HG03280 (cell line): ENCODE measurements at regions not wholly inside any gene's neighbourhood (a gene's known extent, or its start where the extent isn't known, plus 50 kb on each side); places are given as distances from the start of the nearest gene placed in this dataset.
"Not testable (repeated sequence)": the region's sequence is repeated elsewhere in the genome, so short reads cannot be mapped to it uniquely, and the experiment has no call there.

ENCODE experiments used
- ATAC-seq: cut with Tn5 transposase; IDR thresholded peaks from one replicate; pipeline ENCODE4 v1.9.1; 2021; ENCODE audit warnings: mild to moderate bottlenecking, moderate library complexity; ENCODE audit not compliant: unreplicated experiment

DNA sequence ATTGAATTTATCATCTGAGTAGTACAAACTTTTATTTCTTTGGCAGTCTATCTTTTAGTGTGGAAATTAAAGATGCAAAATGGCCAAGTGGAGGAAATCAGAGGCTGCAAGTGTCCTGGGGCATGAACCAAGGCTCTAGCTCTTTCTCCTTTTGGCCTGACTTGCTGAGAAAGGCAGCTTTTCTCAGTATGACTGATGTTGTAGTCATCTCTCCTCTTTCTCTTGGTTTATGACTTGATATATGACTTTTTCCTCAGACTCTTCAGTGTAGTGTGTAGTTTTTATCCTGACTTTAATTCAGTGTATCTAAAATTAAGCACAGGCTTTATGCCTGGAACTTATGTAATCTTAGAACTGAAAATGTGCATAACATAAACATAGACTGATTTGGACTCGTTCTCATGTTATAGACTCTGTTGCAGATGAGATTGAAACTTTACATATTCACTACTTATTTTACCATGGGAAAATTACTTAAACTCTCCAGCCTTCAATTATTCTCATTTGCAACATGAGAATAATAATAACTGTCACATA lies 65.7 kb downstream of the SLITRK5 start:
- no peak for ATAC-seq

DNA sequence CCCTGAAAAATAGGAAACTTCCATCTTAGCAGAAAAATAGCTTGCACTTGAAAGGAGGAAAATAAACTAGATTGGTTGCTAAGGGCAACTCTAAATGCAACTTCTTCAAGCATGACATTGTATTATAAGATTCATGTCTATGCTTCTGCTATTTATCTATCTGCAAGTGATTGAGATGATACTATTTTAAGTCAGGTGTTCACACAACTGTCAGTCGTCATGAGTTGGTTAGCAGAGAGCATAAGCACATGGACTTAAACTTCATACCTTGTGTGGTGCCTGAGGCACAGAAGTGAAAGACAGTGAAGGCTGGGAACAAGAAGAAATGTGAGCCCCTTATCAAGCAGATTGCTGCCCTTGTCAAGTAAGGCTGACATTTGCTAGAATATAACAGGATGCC lies 82.9 kb downstream of the SLITRK5 start:
- no peak for ATAC-seq

- no peak for ATAC-seq
Observed at GRCh38 chr13:87769445-87769844, 98.3 kb downstream of the SLITRK5 start.

DNA sequence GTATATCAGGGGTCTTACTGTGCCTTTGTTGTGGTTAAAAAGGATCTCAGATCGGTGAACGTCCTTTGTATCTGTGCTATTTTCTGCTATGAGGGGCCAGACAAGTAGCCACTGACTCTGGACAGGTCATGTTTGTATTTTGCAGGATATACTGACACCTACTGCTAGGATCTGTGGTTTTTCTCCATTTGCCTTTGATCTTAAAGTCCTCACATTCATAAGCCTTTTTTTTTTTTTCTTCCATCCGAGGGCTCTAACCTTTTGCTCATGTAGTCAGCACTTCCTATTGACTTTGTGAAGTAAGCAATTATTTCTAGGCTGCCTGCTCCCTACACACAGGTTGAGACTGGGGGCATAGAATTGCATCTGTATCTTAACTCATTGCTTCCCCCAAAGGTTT lies 106.2 kb downstream of the SLITRK5 start:
- ATAC-seq = no peak

GRCh38 chr13:87778128-87778527 lies 107.0 kb downstream of the SLITRK5 start:
- no peak for ATAC-seq

DNA sequence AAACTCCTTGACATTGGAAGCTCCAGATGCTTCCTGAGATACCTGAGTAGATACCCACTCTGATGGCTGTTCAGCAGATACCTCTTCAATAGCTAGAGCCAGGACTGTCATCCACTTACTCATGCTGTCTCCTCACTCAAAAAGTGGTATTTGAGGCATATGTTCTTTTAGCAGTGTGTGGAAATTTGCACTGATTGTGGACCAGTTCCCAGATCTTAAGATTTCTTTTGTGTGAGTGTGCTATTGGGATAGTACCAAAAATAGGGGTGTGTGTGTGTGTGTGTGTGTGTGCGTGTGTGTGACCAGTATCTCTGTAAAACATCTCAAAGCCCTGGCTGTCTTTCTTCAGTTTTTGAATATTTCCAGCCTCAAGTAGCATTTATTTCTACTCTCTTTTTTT lies 108.3 kb downstream of the SLITRK5 start:
- ATAC-seq = no peak

DNA sequence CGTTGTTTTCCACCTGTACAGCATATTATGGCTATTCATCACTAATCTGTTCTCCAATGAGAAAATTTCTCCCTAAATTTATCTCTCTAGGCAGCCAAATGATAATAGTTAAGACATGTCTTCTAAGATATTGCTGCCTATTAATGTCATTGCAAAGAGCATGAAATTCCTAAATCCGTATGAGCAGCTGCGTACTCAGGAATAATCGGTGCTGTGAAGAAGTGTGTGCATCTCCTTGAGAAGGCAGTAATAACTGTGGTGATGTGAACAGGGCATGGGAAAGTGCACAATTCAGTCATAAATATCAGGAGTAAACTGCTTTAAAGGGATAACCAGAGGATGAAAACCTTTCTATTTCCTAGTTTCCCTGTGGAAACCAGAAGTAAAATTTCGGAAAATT lies 112.2 kb downstream of the SLITRK5 start:
- ATAC-seq = no peak

DNA sequence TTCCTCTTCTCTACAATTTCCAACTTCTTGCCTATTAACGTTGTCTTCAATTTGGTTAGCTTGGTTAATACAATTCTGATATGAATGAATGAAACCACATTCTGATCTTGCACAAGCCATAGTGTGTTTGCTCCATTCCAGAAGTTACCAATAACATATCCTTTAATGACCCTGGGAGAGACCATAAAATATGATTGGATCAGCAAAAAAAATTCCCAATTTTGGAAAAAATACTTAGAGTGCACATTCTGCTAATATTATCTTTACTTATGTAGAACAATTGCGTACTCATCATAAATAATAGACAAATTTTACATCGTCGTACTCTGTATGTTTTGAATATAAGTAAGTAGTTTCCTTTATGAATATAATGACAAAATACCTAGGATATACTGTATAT lies 117.2 kb downstream of the SLITRK5 start:
- no peak for ATAC-seq

DNA sequence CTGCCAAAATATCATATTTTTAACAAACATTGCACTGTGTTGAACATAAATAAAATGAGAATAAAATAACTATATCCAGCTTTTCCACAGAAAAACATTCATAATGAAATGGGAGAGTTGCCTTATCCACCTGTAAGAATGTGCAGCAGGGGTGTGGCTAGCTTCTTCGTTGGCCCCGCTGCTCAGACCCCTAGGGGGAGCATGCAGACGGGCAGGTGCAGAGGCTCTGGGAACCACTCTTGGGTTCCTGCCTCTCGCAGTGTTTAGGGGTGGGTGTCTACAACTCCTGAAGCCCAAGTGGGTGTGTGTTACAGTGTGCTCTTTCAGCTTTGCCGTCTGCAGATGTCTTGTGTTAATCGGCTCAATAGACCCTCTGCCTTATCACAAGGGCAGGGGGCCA lies 121.7 kb downstream of the SLITRK5 start:
- ATAC-seq = no peak

GRCh38 chr13:87798536-87798935 lies 127.4 kb downstream of the SLITRK5 start:
- ATAC-seq = no peak

DNA sequence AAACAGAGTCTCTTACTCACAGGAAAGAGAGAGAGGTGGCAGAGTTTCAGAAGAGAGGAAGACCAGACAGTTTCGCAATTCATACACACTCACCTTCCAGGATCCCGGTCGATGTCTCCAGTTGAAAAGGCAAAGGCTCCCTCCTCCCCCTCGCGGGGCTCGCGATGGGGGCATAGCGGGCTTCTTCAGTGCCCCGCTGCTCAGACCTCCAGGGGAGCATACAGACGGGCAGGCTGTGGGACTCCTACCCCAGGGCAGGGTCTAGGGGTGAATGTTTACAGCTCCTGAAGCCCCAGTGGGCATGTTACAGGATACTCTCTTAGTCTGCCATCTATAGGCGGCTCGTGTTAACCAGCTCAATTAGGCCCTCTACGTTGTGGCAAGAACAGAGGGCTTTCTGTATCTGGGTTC lies 139.2 kb downstream of the SLITRK5 start:
- no peak for ATAC-seq

GRCh38 chr13:87810920-87811344 lies 139.8 kb downstream of the SLITRK5 start:
- ATAC-seq = no peak

DNA sequence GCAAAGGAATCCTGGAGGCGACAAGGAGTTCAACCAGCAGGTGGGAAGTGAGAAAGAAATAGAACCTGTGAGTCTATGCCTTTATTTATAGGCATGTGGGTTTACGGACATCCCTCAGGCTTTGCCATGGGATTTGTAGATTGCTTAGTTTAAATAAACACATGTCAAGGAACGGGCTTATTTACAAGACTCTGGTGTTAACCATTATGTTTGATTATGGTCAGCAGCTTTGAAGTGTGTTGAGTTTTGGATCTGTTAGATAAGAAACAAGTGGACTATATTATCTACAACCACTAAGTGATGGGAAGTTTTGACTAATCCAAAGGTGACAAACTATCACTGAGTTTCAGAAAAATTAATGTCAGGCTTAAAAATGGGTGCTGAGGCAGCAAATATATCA lies 143.2 kb downstream of the SLITRK5 start:
- ATAC-seq = no peak

- no peak for ATAC-seq
Observed at GRCh38 chr13:87820241-87820640, 149.1 kb downstream of the SLITRK5 start.

DNA sequence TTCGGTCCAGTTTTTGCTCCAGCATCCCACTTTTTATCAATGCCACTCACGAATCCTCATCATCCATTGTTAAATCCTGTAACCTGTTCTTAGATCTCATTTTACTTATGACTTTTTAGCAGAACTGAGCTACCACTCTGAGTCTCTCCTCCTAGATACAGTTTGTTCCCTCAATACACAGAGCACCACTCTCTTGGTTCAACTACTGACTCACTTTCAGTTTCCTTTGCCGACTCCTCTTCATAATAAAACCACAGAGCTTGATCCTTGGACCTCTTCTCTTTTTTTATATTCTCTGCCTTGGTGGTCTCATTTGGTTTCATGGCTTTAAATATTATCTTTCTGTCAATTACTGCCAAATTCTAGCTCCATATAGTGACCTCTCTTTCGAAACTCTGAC lies 150.3 kb downstream of the SLITRK5 start:
- no peak for ATAC-seq

GRCh38 chr13:87826301-87826700 lies 155.1 kb downstream of the SLITRK5 start:
- not testable (repeated sequence) for ATAC-seq

GRCh38 chr13:87827479-87827878 lies 156.3 kb downstream of the SLITRK5 start:
- ATAC-seq = no peak

- ATAC-seq = no peak
Observed at GRCh38 chr13:87837522-87837921, 166.4 kb downstream of the SLITRK5 start.

GRCh38 chr13:87837946-87838345 lies 166.8 kb downstream of the SLITRK5 start:
- ATAC-seq = no peak

DNA sequence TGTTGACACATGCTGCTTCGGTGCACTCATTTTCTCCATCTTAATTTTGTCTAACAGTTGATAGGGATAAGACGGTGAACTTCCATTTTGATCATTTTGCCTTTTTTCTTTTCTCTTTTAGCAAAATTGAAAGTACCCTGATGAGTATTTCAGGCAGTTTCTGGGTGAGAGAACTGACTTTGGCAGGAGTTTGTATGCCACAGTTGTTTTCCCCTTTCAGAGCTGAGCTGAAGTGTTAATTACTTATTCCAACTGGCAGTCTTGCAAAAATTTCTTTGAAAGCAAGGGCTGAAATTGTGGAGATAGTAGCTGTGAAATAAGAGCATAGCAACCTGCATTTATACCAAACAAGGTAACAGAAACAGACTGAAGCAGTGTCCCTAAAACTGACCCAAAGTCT lies 180.2 kb downstream of the SLITRK5 start:
- no peak for ATAC-seq

- ATAC-seq = no peak
Observed at GRCh38 chr13:87855553-87855952, 184.4 kb downstream of the SLITRK5 start.

DNA sequence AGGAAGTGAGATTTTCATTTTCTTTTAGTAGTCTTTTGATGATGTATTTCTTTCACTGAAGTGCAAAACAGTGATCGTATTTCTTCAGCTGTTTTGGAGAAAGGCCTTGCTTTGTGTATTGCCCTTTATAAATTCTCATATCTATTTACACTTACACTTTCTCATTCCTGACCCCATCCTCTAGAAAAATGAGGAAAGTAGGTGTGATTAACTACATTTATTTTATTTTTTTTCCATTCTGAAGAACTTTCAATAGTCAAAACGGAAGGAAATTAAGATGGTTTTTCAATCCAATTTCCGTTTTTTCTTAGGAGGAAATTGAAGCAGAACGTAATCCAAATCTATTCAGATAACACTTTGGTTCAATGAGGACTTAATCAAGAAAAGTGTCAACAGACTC lies 188.1 kb downstream of the SLITRK5 start:
- ATAC-seq = no peak

DNA sequence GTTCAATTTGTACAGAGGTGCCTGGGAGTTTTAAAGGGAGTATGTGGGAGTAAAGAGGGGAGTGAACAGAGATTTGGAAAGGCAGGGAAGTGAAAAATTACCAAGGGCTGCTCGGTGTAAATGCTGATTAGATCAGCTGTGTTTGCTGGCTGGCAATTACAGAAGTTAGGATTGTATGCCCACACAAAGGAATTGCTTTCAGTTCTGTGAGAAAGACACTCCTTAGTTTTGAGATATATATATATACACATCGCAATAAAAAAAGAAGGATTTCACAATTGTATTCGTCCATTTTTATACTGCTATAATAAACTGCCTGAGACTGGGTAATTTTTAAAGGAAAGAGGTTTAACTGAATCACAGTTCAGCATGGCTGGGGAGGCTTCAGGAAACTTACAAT lies 196.3 kb downstream of the SLITRK5 start:
- no peak for ATAC-seq

- no peak for ATAC-seq
Observed at GRCh38 chr13:87868731-87869130, 197.6 kb downstream of the SLITRK5 start.
